ENCODE measurements at regions not wholly inside any gene's neighbourhood (a gene's known extent, or its start where the extent isn't known, plus 50 kb on each side); places are given as distances from the start of the nearest gene placed in this dataset.
A peak's percentile ranks its signal among the peaks of the same experiment; 100 is the strongest.

DNA sequence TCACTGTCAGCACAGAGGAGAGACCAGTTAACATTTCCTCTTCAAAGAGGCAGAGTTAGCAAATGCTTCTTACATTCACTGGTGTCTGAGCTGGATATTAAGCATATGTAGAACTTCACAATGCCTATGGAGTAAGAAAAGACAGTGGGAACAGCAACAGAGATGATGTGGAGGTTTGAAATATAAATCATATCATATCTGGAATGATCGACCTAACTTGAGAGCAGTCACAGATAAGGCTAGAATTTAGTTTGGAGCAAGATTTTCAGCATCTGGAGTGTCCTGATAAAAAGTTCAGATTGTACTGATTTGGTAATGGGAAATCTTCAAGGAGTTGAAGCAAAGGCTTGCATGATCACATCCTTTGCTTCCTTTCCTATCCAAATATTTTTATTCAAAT lies 90.5 kb upstream of the ANKRD50 start:
- 0 out of 2 replicates have a peak overlapping the region, but pooled peaks have one; percentile 15 for H2AFZ ChIP-seq (ENCODE audit: low read length)
- no peak for FAIRE-seq
- CTCF ChIA-PET (ENCODE audit: partially characterized antibody) = no interaction called here
- TF ChIP-seq RAD21 (IDR thresholded peaks at IDR 0.05 in 1 of 2, conservative IDR thresholded peaks at IDR 0.05 in 1 of 2; ENCODE audit: low read depth in 2 of 2, low read length in 2 of 2) (no peak), RXRA (IDR thresholded peaks at IDR 0.05; ENCODE audit: insufficient read depth, low read depth, low read length) (no peak), SAP30 (IDR thresholded peaks at IDR 0.05; ENCODE audit: insufficient read depth, insufficient replicate concordance, low read length) (no peak), TBP (IDR thresholded peaks at IDR 0.05; ENCODE audit: low read depth, low read length) (no peak), FOSL1 (IDR thresholded peaks at IDR 0.05; ENCODE audit: insufficient read depth, low read depth, low read length) (no peak), KDM1A (IDR thresholded peaks at IDR 0.05; ENCODE audit: borderline replicate concordance, low read length) (no peak), POLR2A (IDR thresholded peaks at IDR 0.05; ENCODE audit: control extremely low read depth in 1 of 2, low read depth in 2 of 2, low read length in 2 of 2) (no peak), CREB1 (IDR thresholded peaks at IDR 0.05) (no peak), SIN3A (conservative IDR thresholded peaks at IDR 0.05 in 1 of 2, IDR thresholded peaks at IDR 0.05 in 1 of 2; ENCODE audit: low read depth in 1 of 2, low read length in 2 of 2) (no peak), EGR1 (IDR thresholded peaks at IDR 0.05; ENCODE audit: borderline replicate concordance, low read depth, low read length) (no peak), KDM5A (IDR thresholded peaks at IDR 0.05; ENCODE audit: low read length) (no peak)
- TF ChIP-seq, protein P1, sequence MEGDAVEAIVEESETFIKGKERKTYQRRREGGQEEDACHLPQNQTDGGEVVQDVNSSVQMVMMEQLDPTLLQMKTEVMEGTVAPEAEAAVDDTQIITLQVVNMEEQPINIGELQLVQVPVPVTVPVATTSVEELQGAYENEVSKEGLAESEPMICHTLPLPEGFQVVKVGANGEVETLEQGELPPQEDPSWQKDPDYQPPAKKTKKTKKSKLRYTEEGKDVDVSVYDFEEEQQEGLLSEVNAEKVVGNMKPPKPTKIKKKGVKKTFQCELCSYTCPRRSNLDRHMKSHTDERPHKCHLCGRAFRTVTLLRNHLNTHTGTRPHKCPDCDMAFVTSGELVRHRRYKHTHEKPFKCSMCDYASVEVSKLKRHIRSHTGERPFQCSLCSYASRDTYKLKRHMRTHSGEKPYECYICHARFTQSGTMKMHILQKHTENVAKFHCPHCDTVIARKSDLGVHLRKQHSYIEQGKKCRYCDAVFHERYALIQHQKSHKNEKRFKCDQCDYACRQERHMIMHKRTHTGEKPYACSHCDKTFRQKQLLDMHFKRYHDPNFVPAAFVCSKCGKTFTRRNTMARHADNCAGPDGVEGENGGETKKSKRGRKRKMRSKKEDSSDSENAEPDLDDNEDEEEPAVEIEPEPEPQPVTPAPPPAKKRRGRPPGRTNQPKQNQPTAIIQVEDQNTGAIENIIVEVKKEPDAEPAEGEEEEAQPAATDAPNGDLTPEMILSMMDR (IDR thresholded peaks at IDR 0.05; ENCODE audit: control extremely low read depth in 1 of 3, insufficient read depth in 1 of 3, low read depth in 1 of 3, low read length in 3 of 3) = no peak

More for the DNA sequence above, 90.5 kb upstream of the ANKRD50 start:
- H4K8ac ChIP-seq (ENCODE audit: extremely low read depth, insufficient read depth, low read length) = no peak overlapping the region
- no peak overlapping the region for H3K4me3 ChIP-seq (ENCODE audit: extremely low read depth in 1 of 4, insufficient read depth in 2 of 4, low read depth in 3 of 4, low read length in 4 of 4)
- no peak overlapping the region for H3K23ac ChIP-seq (ENCODE audit: insufficient read length)
- H3K9ac ChIP-seq (replicated peaks in 1 of 4; ENCODE audit: extremely low read depth in 1 of 4, low read depth in 3 of 4, low read length in 3 of 4) = no peak overlapping the region
- no peaks in the 10 kb centered on the region for H3K79me2 ChIP-seq (ENCODE audit: control insufficient read depth in 1 of 2, insufficient read depth in 2 of 2, low read length in 2 of 2)
- H3K18ac ChIP-seq (ENCODE audit: extremely low read depth, low read length) = no peak overlapping the region
- no peak overlapping the region for H3K14ac ChIP-seq (ENCODE audit: insufficient read length)
- H3K56ac ChIP-seq (replicated peaks; ENCODE audit: insufficient read length, low read depth, low read length) = no peak overlapping the region
- H2BK5ac ChIP-seq (ENCODE audit: low read depth, low read length) = no peak overlapping the region
- no peak overlapping the region for H2BK12ac ChIP-seq (ENCODE audit: low read depth, low read length)
- no peak overlapping the region for H2AK5ac ChIP-seq (ENCODE audit: low read depth, low read length)
- H3K4ac ChIP-seq (replicated peaks; ENCODE audit: insufficient read length, low read depth, low read length) = no peak overlapping the region
- H3K36me3 ChIP-seq (ENCODE audit: control insufficient read depth in 2 of 4, insufficient read depth in 4 of 4, low read length in 3 of 4) = peaks cover 0 to 3% (median 0%) of the 10 kb centered on the region in 4 experiments; a peak in 1 of 8 replicates
- no peak for DNase-seq (ENCODE audit: low read depth in 1 of 2, low spot score in 2 of 2)
- H2BK120ac ChIP-seq (replicated peaks; ENCODE audit: low read depth, low read length) = no peak overlapping the region
- POLR2A ChIA-PET (ENCODE audit: partially characterized antibody) = no interaction called here
- 86% methylated on average over 1 of the region's 1 CpG; no CpG with 5 or more reads in 1 of the 2 experiments for WGBS, 2 experiments (ENCODE audit: extremely low coverage in 1 of 2, insufficient coverage in 1 of 2, insufficient read length in 1 of 2, insufficient replicate concordance in 2 of 2, low coverage in 1 of 2, low lambda C conversion rate in 2 of 2, missing lambda C conversion rate in 1 of 2)
- H3K27me3 ChIP-seq (replicated peaks in 1 of 4; ENCODE audit: control insufficient read depth in 3 of 4, extremely low read depth in 1 of 4, insufficient read depth in 3 of 4, low read length in 3 of 4) = no peaks in the 10 kb centered on the region
- H3K27ac ChIP-seq (ENCODE audit: low read depth, low read length) = no peak overlapping the region
- H4K5ac ChIP-seq (ENCODE audit: insufficient read length, low read depth, low read length) = no peak overlapping the region
- H3K4me2 ChIP-seq (ENCODE audit: insufficient read depth in 1 of 2, low read depth in 2 of 2, low read length in 2 of 2) = no peak overlapping the region
- peaks cover 0 to 2% of the 10 kb centered on the region in 2 experiments; a peak in 1 of 4 replicates for H3K9me3 ChIP-seq (ENCODE audit: insufficient read depth in 2 of 2, low read depth in 1 of 2, low read length in 1 of 2)
- no peak overlapping the region for H2BK15ac ChIP-seq (ENCODE audit: low read length)
- H4K91ac ChIP-seq (replicated peaks; ENCODE audit: insufficient read length, low read length) = no peak overlapping the region
- no peaks in the 10 kb centered on the region for H3K23me2 ChIP-seq (ENCODE audit: low read depth, low read length)
- H4K20me1 ChIP-seq (replicated peaks in 1 of 2; ENCODE audit: control insufficient read depth in 1 of 2, insufficient read depth in 2 of 2, low read length in 2 of 2) = no peaks in the 10 kb centered on the region
- H2BK20ac ChIP-seq (ENCODE audit: low read length) = no peak overlapping the region
- no peaks in the 10 kb centered on the region; a peak in 3 of 7 replicates for H3K4me1 ChIP-seq (replicated peaks in 1 of 4; ENCODE audit: control insufficient read depth in 3 of 4, insufficient read depth in 4 of 4, low read length in 3 of 4)
- H3K79me1 ChIP-seq (ENCODE audit: low read depth, low read length) = no peaks in the 10 kb centered on the region

Data from H1 (cell line).